ENCODE measurements at regions not wholly inside any gene's neighbourhood (a gene's known extent, or its start where the extent isn't known, plus 50 kb on each side); places are given as distances from the start of the nearest gene placed in this dataset.

GRCh38 chr16:88194397-88195268 lies 188.1 kb upstream of the ZNF469 start:
- no peak for DNase-seq
- Histone ChIP-seq H3K27ac (no peak overlapping the region), H3K27me3 (no peaks in the 10 kb centered on the region), H3K36me3 (no peaks in the 10 kb centered on the region), H3K9me3 (no peaks in the 10 kb centered on the region), H3K4me1 (no peaks in the 10 kb centered on the region), H3K4me3 (replicated peaks in 1 of 3) (no peak overlapping the region)
- 81 to 83% methylated on average over 43 of the region's 47 CpGs for WGBS, 2 donors
- intact Hi-C loops (cut with DNase I): loop anchor here (5.0 kb wide), 1 partner anchor 243 kb away; no protein-coding TSS in a partner anchor
- TF ChIP-seq POLR2A (IDR thresholded peaks at IDR 0.05) (no peak), CTCF (IDR thresholded peaks at IDR 0.05) (peak in 1 of 6 experiments; percentile 3)

- Histone ChIP-seq H3K36me3 (no peaks in the 10 kb centered on the region), H3K4me1 (no peaks in the 10 kb centered on the region), H3K27me3 (no peaks in the 10 kb centered on the region), H3K27ac (no peak overlapping the region), H3K4me3 (replicated peaks in 1 of 3) (no peak overlapping the region), H3K9me3 (no peaks in the 10 kb centered on the region)
- no peak for TF ChIP-seq POLR2A (IDR thresholded peaks at IDR 0.05)
- no peak for TF ChIP-seq CTCF (IDR thresholded peaks at IDR 0.05)
- WGBS, 2 donors: 87% methylated on average over 7 to 10 of the region's 10 CpGs
- DNase-seq: no peak
- intact Hi-C loops (cut with DNase I): loop anchor here (5.0 kb wide), 1 partner anchor 242 kb away; no protein-coding TSS in a partner anchor
These were observed 187.5 kb upstream of the ZNF469 start for GRCh38 chr16:88195269-88195705.

- H3K27me3 ChIP-seq: no peaks in the 10 kb centered on the region
- no peak for TF ChIP-seq CTCF (IDR thresholded peaks at IDR 0.05)
- no peak for TF ChIP-seq POLR2A (IDR thresholded peaks at IDR 0.05)
- H3K9me3 ChIP-seq: no peaks in the 10 kb centered on the region
- DNase-seq: no peak
- 96 to 99% methylated on average over 9 of the region's 9 CpGs for WGBS, 2 donors
- no peak overlapping the region for H3K4me3 ChIP-seq (replicated peaks in 1 of 3)
- H3K4me1 ChIP-seq: no peaks in the 10 kb centered on the region
- intact Hi-C loops (cut with DNase I): loop anchor here (5.0 kb wide), 1 partner anchor 241 kb away; no protein-coding TSS in a partner anchor
- no peaks in the 10 kb centered on the region for H3K36me3 ChIP-seq
- H3K27ac ChIP-seq: no peak overlapping the region
These were observed 186.8 kb upstream of the ZNF469 start for GRCh38 chr16:88195911-88196465.

DNA sequence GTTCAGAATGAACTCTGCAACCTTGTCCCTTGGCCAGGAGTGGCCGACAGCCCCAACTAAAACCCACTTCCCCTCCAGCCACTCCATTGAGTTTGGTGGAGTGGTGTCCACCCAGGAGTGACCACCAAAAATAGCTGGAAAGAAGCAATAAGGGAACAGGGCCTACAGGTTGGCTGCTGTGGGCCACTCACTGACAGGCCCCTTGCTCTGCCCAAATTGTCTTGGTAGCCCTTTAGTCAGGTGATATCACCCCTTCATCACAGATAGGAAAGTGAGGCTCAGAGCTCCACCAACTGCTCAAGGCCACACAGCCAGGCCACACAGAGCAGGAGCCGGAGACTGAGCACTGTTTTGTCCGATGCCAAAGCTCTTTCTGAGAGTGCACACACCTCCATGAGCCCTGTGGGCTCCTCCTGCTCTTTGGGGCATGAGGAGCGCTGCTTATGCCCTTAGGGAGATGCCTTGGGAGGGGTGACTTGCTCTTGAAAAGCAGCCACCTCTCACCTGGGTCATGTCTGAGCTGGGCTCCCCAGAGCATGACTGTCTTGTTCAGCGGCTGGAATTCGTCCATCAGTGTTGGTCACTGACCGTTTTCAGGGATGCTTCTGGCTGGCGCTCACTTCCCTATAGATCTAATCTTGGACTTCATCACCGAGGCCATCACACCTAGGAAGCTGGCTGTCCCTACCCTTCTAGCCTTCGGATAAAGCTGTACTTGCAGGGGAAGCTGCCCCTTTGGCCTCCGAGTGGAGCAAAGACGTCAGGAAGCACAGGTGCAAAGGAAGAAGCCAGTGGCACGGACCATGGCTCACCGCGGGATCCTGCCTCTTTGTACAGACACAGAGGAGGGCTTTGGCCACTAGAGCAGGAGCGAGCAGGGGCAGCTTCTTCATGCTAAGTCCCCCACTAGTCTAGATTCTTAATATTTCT lies 186.0 kb upstream of the ZNF469 start:
- Histone ChIP-seq H3K27me3 (no peaks in the 10 kb centered on the region), H3K27ac (no peak overlapping the region), H3K9me3 (no peaks in the 10 kb centered on the region), H3K4me1 (no peaks in the 10 kb centered on the region), H3K36me3 (no peaks in the 10 kb centered on the region), H3K4me3 (replicated peaks in 1 of 3) (no peak overlapping the region)
- intact Hi-C loops (cut with DNase I): loop anchor here (5.0 kb wide), 1 partner anchor 241 kb away; no protein-coding TSS in a partner anchor
- DNase-seq: no peak
- WGBS, 2 donors: 74 to 79% methylated on average over 13 to 16 of the region's 16 CpGs
- TF ChIP-seq CTCF (IDR thresholded peaks at IDR 0.05) (no peak), POLR2A (IDR thresholded peaks at IDR 0.05) (no peak)
